K562 (cell line): ENCODE measurements at regions not wholly inside any gene's neighbourhood (a gene's known extent, or its start where the extent isn't known, plus 50 kb on each side); places are given as distances from the start of the nearest gene placed in this dataset.

Experiments
- ATAC-seq: fragments of 200-7000 bp; cut with Tn5 transposase; 3 replicates; pipeline ENCODE4 v1.9.1; 2020; ENCODE audit warnings: moderate library complexity
- BruUV-seq: library from RNA; stranded (reverse); fragments of 400-500 nt; replicated peaks from 2 replicates; lab custom pipeline; 2021; lab: Mats Ljungman, UMichigan
- CTCF ChIA-PET: fragments of 300-600 bp; formaldehyde crosslinking; extraction: SDS; loops from one replicate; lab custom pipeline; 2021; ENCODE audit warnings: low intra/inter-chr PET ratio; lab: Yijun Ruan, JAX
- POLR2A ChIA-PET: fragments of 300-600, 350-650 bp; sonication (Branson Sonifier 250); formaldehyde crosslinking; extraction: SDS; loops from one replicate; lab custom pipeline; 2021; ENCODE audit warnings: antibody characterized with exemption, inconsistent platforms; lab: Yijun Ruan, JAX
- DNase-seq, 4 experiments: peaks; one replicate each; pipeline versions ENCODE4 v3.0.0 to v3.0.0-alpha.2; 2011 to 2018; ENCODE audit warnings: low spot score in 3 of 4, mixed read lengths in 3 of 4; ENCODE audit errors: extremely low read depth in 1 of 4
- FAIRE-seq: peaks from 2 replicates; lab custom pipeline; 2011; peaks lifted over from hg19 to GRCh38; lab: Jason Lieb, UNC
- H2AFZ ChIP-seq: 2 replicates; pipeline ENCODE4 v1.6.0; 2011; ENCODE audit warnings: low read depth, low read length, control low read depth, inconsistent platforms
- H3K27ac ChIP-seq: fragments of 200-600 bp; 3 replicates; pipeline ENCODE4 v1.8.0; 2011; ENCODE audit warnings: low read depth, mild to moderate bottlenecking, control low read depth, inconsistent platforms, low read length, moderate library complexity, mixed read lengths; ENCODE audit errors: extremely low read depth
- H3K27me3 ChIP-seq, 2 experiments: fragments of 300-600 bp in 1 of 2; 2 replicates in 1 of 2; 3 replicates in 1 of 2; pipeline versions ENCODE4 v1.6.0 to v1.8.0; 2011; ENCODE audit warnings: inconsistent platforms in 2 of 2, low read length in 2 of 2, mild to moderate bottlenecking in 1 of 2, mixed read lengths in 1 of 2, moderate library complexity in 1 of 2; ENCODE audit not compliant: control insufficient read depth in 2 of 2, insufficient read depth in 2 of 2
- H3K36me3 ChIP-seq: fragments of 300-600 bp; 3 replicates; pipeline ENCODE4 v1.8.0; 2011; ENCODE audit warnings: mild to moderate bottlenecking, low read length, inconsistent platforms; ENCODE audit not compliant: control insufficient read depth, insufficient read depth
- H3K4me1 ChIP-seq, 2 experiments: fragments of 200-600 bp in 1 of 2; replicated peaks in 1 of 2; 2 replicates in 1 of 2; 3 replicates in 1 of 2; pipeline versions ENCODE4 v1.5.1 to v1.8.0; 2011; ENCODE audit warnings: inconsistent platforms in 2 of 2, low read length in 2 of 2, mild to moderate bottlenecking in 1 of 2, mixed read lengths in 1 of 2, moderate library complexity in 1 of 2; ENCODE audit not compliant: control insufficient read depth in 2 of 2, insufficient read depth in 2 of 2
- H3K4me2 ChIP-seq: 2 replicates; pipeline ENCODE4 v1.6.1; 2011; ENCODE audit warnings: low read length, control low read depth, inconsistent platforms, mixed read lengths; ENCODE audit not compliant: insufficient read depth
- H3K4me3 ChIP-seq: fragments of 200-600 bp; sonication (generic), shearing (Covaris generic); 2 replicates; pipeline ENCODE4 v1.5.1; 2016; ENCODE audit warnings: control low read depth, inconsistent platforms
- H3K79me2 ChIP-seq: fragments of 200-600 bp; 3 replicates; pipeline ENCODE4 v1.8.0; 2011; ENCODE audit warnings: low read length, inconsistent platforms; ENCODE audit not compliant: control insufficient read depth, insufficient read depth
- H3K9ac ChIP-seq, 2 experiments: 2 replicates each; pipeline versions ENCODE4 v1.6.0 to v1.6.1; 2011; ENCODE audit warnings: low read depth in 2 of 2, low read length in 2 of 2, control low read depth in 1 of 2, inconsistent platforms in 1 of 2, mild to moderate bottlenecking in 1 of 2, mixed read lengths in 1 of 2; ENCODE audit not compliant: insufficient read depth in 1 of 2
- H3K9me1 ChIP-seq: one replicate; pipeline ENCODE4 v1.6.0; 2011; ENCODE audit warnings: inconsistent platforms, mild to moderate bottlenecking, low read length, moderate library complexity; ENCODE audit not compliant: control insufficient read depth, insufficient read depth
- H3K9me3 ChIP-seq: replicated peaks from 2 replicates; pipeline ENCODE4 v1.5.1; 2011; ENCODE audit warnings: low read depth, low read length, inconsistent platforms; ENCODE audit not compliant: control insufficient read depth, insufficient read depth
- H4K20me1 ChIP-seq: replicated peaks from 2 replicates; pipeline ENCODE4 v1.6.1; 2011; ENCODE audit warnings: low read length, inconsistent platforms, mixed read lengths; ENCODE audit not compliant: control insufficient read depth, insufficient read depth
- ARID2 ChIP-seq: fragments of 450-650 bp; IDR thresholded peaks from 2 replicates; pipeline ENCODE4 v1.6.1; 2017; ENCODE audit warnings: antibody characterized with exemption, mild to moderate bottlenecking
- BHLHE40 ChIP-seq: IDR thresholded peaks from 2 replicates; pipeline ENCODE4 v1.6.1; 2011; ENCODE audit warnings: low read length, improper control_type of control experiment
- CHAMP1 ChIP-seq: fragments of 450-650 bp; IDR thresholded peaks from 2 replicates; pipeline ENCODE4 v1.6.1; 2016; ENCODE audit warnings: mild to moderate bottlenecking
- EHMT2 ChIP-seq: fragments of 450-650 bp; IDR thresholded peaks from 2 replicates; pipeline ENCODE4 v1.6.1; 2018; ENCODE audit warnings: antibody characterized with exemption
- HDGF ChIP-seq: fragments of 450-650 bp; IDR thresholded peaks from 2 replicates; pipeline ENCODE4 v1.6.1; 2016
- KAT8 ChIP-seq: fragments of 450-650 bp; IDR thresholded peaks from 2 replicates; pipeline ENCODE4 v1.6.1; 2016; ENCODE audit warnings: low read depth, mild to moderate bottlenecking
- PKNOX1 ChIP-seq: fragments of 450-650 bp; IDR thresholded peaks from 2 replicates; pipeline ENCODE4 v1.6.1; 2016
- TCF15 ChIP-seq: fragments of 250-450 bp; sonication (Bioruptor Pico); IDR thresholded peaks from 2 replicates; pipeline ENCODE4 v1.8.0; 2022; ENCODE audit warnings: moderate library complexity, mild to moderate bottlenecking, inconsistent platforms
- TRIM24 ChIP-seq, 2 experiments: fragments of 450-650 bp; IDR thresholded peaks; 2 replicates each; pipeline ENCODE4 v1.6.1; 2016
- ZC3H8 ChIP-seq: fragments of 450-650 bp; IDR thresholded peaks from 2 replicates; pipeline ENCODE4 v1.6.1; 2017
- ZNF274 ChIP-seq: IDR thresholded peaks from 2 replicates; pipeline ENCODE4 v1.6.1; 2011; ENCODE audit warnings: low read depth, mild to moderate bottlenecking, low read length, moderate library complexity, borderline replicate concordance
- ZNF408 ChIP-seq: fragments of 250-450 bp; sonication (Bioruptor Pico); IDR thresholded peaks from 2 replicates; pipeline ENCODE4 v1.4.0; 2020; ENCODE audit warnings: low read depth, mild to moderate bottlenecking, moderate library complexity
- WGBS: fragments of 100-300 bp; shearing (Covaris generic); methylation state at CpG from one replicate; pipeline ENCODE4 v1.1.6; 2016; ENCODE audit warnings: low coverage, mixed read lengths; ENCODE audit not compliant: insufficient coverage; ENCODE audit errors: missing lambda C conversion rate; 5-methylcytosine and 5-hydroxymethylcytosine counted together
- in situ Hi-C: fragments of 300-500 bp; cut with MboI; formaldehyde crosslinking; loops from 4 replicates; pipeline ENCODE4 v1.15.0; 2018; ENCODE audit warnings: inconsistent platforms, mixed read lengths
- intact Hi-C: fragments of 100-400 bp; cut with micrococcal nuclease; formaldehyde crosslinking; loops from 2 replicates; pipeline ENCODE4 v1.14.2; 2022
- TF ChIP-seq, protein P1 (sequence below): fragments of 450-650 bp; IDR thresholded peaks from 2 replicates; pipeline ENCODE4 v1.6.1; 2018; ENCODE audit warnings: mild to moderate bottlenecking, low read depth; ENCODE audit not compliant: partially characterized antibody

- H3K27me3 ChIP-seq = no peaks in the 10 kb centered on the region
- DNase-seq (no peak), FAIRE-seq (no peak), ATAC-seq (no peak)
- intact Hi-C loops (no loop called here), in situ Hi-C loops (no loop called here)
- no TSS peak for BruUV-seq
- no peak overlapping the region for H3K4me2 ChIP-seq
- H2AFZ ChIP-seq = no peak overlapping the region
- ChIA-PET POLR2A (no interaction called here), CTCF (no interaction called here)
- no peaks in the 10 kb centered on the region for H3K79me2 ChIP-seq
- no peaks in the 10 kb centered on the region for H4K20me1 ChIP-seq
- no peaks in the 10 kb centered on the region for H3K9me3 ChIP-seq
- no peak overlapping the region for H3K9ac ChIP-seq
- WGBS = 0% methylated on average over 1 of the region's 1 CpG
- H3K4me1 ChIP-seq = no peaks in the 10 kb centered on the region
- H3K36me3 ChIP-seq = no peaks in the 10 kb centered on the region
- H3K9me1 ChIP-seq = no peaks in the 10 kb centered on the region
- H3K27ac ChIP-seq = no peak overlapping the region
- H3K4me3 ChIP-seq = no peak overlapping the region
- TF ChIP-seq TCF15 = no peak
- no peak for TF ChIP-seq ZNF274
- no peak for TF ChIP-seq PKNOX1
- no peak for TF ChIP-seq ARID2
- no peak for TF ChIP-seq ZNF408 (CRISPR knock-in tag)
- TF ChIP-seq ZC3H8 = no peak
- TF ChIP-seq CHAMP1 = no peak
- TF ChIP-seq TRIM24 (IDR thresholded peaks at IDR 0.05) = no peak
- no peak for TF ChIP-seq EHMT2
- TF ChIP-seq HDGF = no peak
- no peak for TF ChIP-seq KAT8
- TF ChIP-seq, protein P1, sequence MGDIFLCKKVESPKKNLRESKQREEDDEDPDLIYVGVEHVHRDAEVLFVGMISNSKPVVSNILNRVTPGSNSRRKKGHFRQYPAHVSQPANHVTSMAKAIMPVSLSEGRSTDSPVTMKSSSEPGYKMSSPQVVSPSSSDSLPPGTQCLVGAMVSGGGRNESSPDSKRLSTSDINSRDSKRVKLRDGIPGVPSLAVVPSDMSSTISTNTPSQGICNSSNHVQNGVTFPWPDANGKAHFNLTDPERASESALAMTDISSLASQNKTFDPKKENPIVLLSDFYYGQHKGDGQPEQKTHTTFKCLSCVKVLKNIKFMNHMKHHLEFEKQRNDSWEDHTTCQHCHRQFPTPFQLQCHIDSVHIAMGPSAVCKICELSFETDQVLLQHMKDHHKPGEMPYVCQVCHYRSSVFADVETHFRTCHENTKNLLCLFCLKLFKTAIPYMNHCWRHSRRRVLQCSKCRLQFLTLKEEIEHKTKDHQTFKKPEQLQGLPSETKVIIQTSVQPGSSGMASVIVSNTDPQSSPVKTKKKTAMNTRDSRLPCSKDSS = no peak
- TF ChIP-seq BHLHE40 = no peak
Observed at GRCh38 chr2:213205944-213206343, 54.5 kb upstream of the IKZF2 start.
